H1 (cell line): ENCODE measurements at regions not wholly inside any gene's neighbourhood (a gene's known extent, or its start where the extent isn't known, plus 50 kb on each side); places are given as distances from the start of the nearest gene placed in this dataset.

Source experiments
- JUN ChIP-seq: IDR thresholded peaks from 2 replicates; pipeline ENCODE4 v1.6.1; 2011; ENCODE audit warnings: low read depth, mild to moderate bottlenecking, improper control_type of control experiment, low read length
- NRF1 ChIP-seq: IDR thresholded peaks from 2 replicates; pipeline ENCODE4 v1.6.1; 2011; ENCODE audit warnings: mild to moderate bottlenecking, low read depth, low read length, improper control_type of control experiment
- POLR2A ChIP-seq, 2 experiments: IDR thresholded peaks; 1 replicate in 1 of 2; 2 replicates in 1 of 2; pipeline ENCODE4 v1.6.1; 2011; ENCODE audit warnings: low read depth in 2 of 2, low read length in 2 of 2, mild to moderate bottlenecking in 2 of 2; ENCODE audit errors: control extremely low read depth in 1 of 2
- TF ChIP-seq, protein P1 (sequence below), 3 experiments: IDR thresholded peaks; 1 replicate in 2 of 3; 2 replicates in 1 of 3; pipeline versions ENCODE4 v1.5.1 to v1.6.1; 2011; ENCODE audit warnings: low read length in 3 of 3, mild to moderate bottlenecking in 3 of 3, inconsistent platforms in 2 of 3, low read depth in 1 of 3, moderate library complexity in 1 of 3; ENCODE audit not compliant: insufficient read depth in 1 of 3; ENCODE audit errors: control extremely low read depth in 1 of 3

DNA sequence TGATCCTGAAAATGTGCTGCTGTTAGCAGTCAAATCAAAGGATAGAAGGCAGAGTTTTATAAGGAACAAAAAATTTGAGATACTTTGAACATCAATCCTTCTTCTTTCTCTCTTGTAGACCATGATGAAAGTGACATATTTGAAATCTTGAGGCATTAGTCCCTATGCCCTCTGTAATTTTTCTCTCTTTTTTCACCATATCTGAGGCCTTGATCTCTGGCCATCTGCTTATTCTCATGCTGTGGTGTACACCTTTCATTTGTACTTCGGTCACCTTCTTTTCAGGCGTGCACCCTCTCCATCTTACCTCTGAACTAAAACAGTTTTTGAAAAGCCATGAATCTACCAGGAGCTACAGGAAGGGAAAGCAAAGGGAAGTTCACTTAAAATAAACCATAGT is 420.9 kb downstream of the C12orf50 start:
- no peak for TF ChIP-seq POLR2A (IDR thresholded peaks at IDR 0.05; ENCODE audit: control extremely low read depth in 1 of 2, low read depth in 2 of 2, low read length in 2 of 2)
- TF ChIP-seq JUN = no peak
- TF ChIP-seq, protein P1, sequence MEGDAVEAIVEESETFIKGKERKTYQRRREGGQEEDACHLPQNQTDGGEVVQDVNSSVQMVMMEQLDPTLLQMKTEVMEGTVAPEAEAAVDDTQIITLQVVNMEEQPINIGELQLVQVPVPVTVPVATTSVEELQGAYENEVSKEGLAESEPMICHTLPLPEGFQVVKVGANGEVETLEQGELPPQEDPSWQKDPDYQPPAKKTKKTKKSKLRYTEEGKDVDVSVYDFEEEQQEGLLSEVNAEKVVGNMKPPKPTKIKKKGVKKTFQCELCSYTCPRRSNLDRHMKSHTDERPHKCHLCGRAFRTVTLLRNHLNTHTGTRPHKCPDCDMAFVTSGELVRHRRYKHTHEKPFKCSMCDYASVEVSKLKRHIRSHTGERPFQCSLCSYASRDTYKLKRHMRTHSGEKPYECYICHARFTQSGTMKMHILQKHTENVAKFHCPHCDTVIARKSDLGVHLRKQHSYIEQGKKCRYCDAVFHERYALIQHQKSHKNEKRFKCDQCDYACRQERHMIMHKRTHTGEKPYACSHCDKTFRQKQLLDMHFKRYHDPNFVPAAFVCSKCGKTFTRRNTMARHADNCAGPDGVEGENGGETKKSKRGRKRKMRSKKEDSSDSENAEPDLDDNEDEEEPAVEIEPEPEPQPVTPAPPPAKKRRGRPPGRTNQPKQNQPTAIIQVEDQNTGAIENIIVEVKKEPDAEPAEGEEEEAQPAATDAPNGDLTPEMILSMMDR (IDR thresholded peaks at IDR 0.05; ENCODE audit: control extremely low read depth in 1 of 3, insufficient read depth in 1 of 3, low read depth in 1 of 3, low read length in 3 of 3) = no peak
- TF ChIP-seq NRF1 = no peak
